H1 (cell line): ENCODE measurements at regions not wholly inside any gene's neighbourhood (a gene's known extent, or its start where the extent isn't known, plus 50 kb on each side); places are given as distances from the start of the nearest gene placed in this dataset.

Experiments
- CTBP2 ChIP-seq: IDR thresholded peaks from 2 replicates; pipeline ENCODE4 v1.7.0; 2011; ENCODE audit warnings: borderline replicate concordance, mild to moderate bottlenecking, moderate library complexity, mixed read lengths, low read length; ENCODE audit not compliant: insufficient read depth, insufficient read length

GRCh38 chr3:15942462-15942861, 144.7 kb upstream of the ANKRD28 start (continued):
- TF ChIP-seq CTBP2, result no peak
